IPS-15b (cell line): ENCODE measurements at regions not wholly inside any gene's neighbourhood (a gene's known extent, or its start where the extent isn't known, plus 50 kb on each side); places are given as distances from the start of the nearest gene placed in this dataset.

Experiments used
- H3K27me3 ChIP-seq: one replicate; pipeline ENCODE4 v1.6.1; 2013; ENCODE audit warnings: low read length; ENCODE audit not compliant: control insufficient read depth, insufficient read depth
- H3K36me3 ChIP-seq: one replicate; pipeline ENCODE4 v1.6.1; 2013; ENCODE audit warnings: low read length; ENCODE audit not compliant: control insufficient read depth, insufficient read depth
- H3K4me1 ChIP-seq: one replicate; pipeline ENCODE4 v1.6.1; 2013; ENCODE audit warnings: mild to moderate bottlenecking, low read length; ENCODE audit not compliant: control insufficient read depth, insufficient read depth
- H3K4me3 ChIP-seq: one replicate; pipeline ENCODE4 v1.5.1; 2013; ENCODE audit warnings: low read depth, low read length
- H3K9ac ChIP-seq: one replicate; pipeline ENCODE4 v1.6.1; 2013; ENCODE audit warnings: low read depth, mild to moderate bottlenecking, low read length
- H3K9me3 ChIP-seq: one replicate; pipeline ENCODE4 v1.6.1; 2013; ENCODE audit warnings: mild to moderate bottlenecking, low read length; ENCODE audit not compliant: control insufficient read depth, insufficient read depth

GRCh38 chr18:51513517-51513916 is 316.0 kb upstream of the MEX3C start:
- no peaks in the 10 kb centered on the region for H3K4me1 ChIP-seq
- no peak overlapping the region for H3K4me3 ChIP-seq
- no peaks in the 10 kb centered on the region for H3K27me3 ChIP-seq

GRCh38 chr18:51514128-51514527 is 316.6 kb upstream of the MEX3C start:
- Histone ChIP-seq H3K27me3 (no peaks in the 10 kb centered on the region), H3K9me3 (no peaks in the 10 kb centered on the region), H3K9ac (no peak overlapping the region), H3K36me3 (no peaks in the 10 kb centered on the region), H3K4me1 (no peaks in the 10 kb centered on the region), H3K4me3 (no peak overlapping the region)

More at GRCh38 chr18:51513517-51513916, 316.0 kb upstream of the MEX3C start:
- Histone ChIP-seq H3K36me3 (no peaks in the 10 kb centered on the region), H3K9ac (no peak overlapping the region), H3K9me3 (no peaks in the 10 kb centered on the region)

- Histone ChIP-seq H3K4me1 (no peaks in the 10 kb centered on the region), H3K9me3 (no peaks in the 10 kb centered on the region), H3K36me3 (no peaks in the 10 kb centered on the region), H3K27me3 (no peaks in the 10 kb centered on the region), H3K4me3 (no peak overlapping the region), H3K9ac (no peak overlapping the region)
These were observed 319.1 kb upstream of the MEX3C start for GRCh38 chr18:51516478-51517038.

GRCh38 chr18:51519571-51519970 is 322.1 kb upstream of the MEX3C start:
- Histone ChIP-seq H3K9me3 (no peaks in the 10 kb centered on the region), H3K9ac (no peak overlapping the region), H3K36me3 (no peaks in the 10 kb centered on the region), H3K4me3 (no peak overlapping the region), H3K4me1 (peaks cover 12% of the 10 kb centered on the region), H3K27me3 (no peaks in the 10 kb centered on the region)

GRCh38 chr18:51520676-51521180 is 323.2 kb upstream of the MEX3C start:
- no peaks in the 10 kb centered on the region for H3K9me3 ChIP-seq
- peaks cover 12% of the 10 kb centered on the region for H3K4me1 ChIP-seq
- H3K9ac ChIP-seq, result no peak overlapping the region
- H3K4me3 ChIP-seq, result no peak overlapping the region
- no peaks in the 10 kb centered on the region for H3K36me3 ChIP-seq
- H3K27me3 ChIP-seq, result no peaks in the 10 kb centered on the region

- Histone ChIP-seq H3K4me3 (no peak overlapping the region), H3K9ac (no peak overlapping the region), H3K4me1 (peaks cover 12% of the 10 kb centered on the region), H3K9me3 (no peaks in the 10 kb centered on the region), H3K36me3 (no peaks in the 10 kb centered on the region), H3K27me3 (no peaks in the 10 kb centered on the region)
These were observed 324.9 kb upstream of the MEX3C start for GRCh38 chr18:51522338-51522737.

DNA sequence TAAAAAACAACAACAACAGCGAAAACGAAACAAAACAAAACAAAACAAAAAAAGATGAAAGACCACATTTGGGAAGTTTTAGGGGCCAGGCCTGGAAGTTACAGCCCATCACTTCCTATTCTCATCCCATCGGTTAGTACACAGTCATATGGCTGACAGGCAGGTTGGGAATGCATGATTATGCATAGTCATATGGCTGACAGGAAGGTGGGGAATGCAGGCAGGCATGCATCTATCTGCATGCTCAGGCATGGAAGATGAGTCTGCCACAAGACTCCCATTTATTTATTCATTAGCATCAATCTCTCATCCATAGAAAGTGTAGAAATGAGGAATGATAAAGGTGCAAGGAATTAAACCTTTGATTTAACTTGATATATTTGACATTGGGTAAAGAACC is 325.3 kb upstream of the MEX3C start:
- no peak overlapping the region for H3K9ac ChIP-seq
- H3K9me3 ChIP-seq, result no peaks in the 10 kb centered on the region

GRCh38 chr18:51523671-51524070 is 326.2 kb upstream of the MEX3C start:
- H3K27me3 ChIP-seq, result no peaks in the 10 kb centered on the region
- no peak overlapping the region for H3K4me3 ChIP-seq
- no peaks in the 10 kb centered on the region for H3K36me3 ChIP-seq
- no peak overlapping the region for H3K9ac ChIP-seq
- H3K4me1 ChIP-seq, result peaks cover 12% of the 10 kb centered on the region
- no peaks in the 10 kb centered on the region for H3K9me3 ChIP-seq

More for the DNA sequence above, 325.3 kb upstream of the MEX3C start:
- Histone ChIP-seq H3K4me3 (no peak overlapping the region), H3K27me3 (no peaks in the 10 kb centered on the region), H3K36me3 (no peaks in the 10 kb centered on the region), H3K4me1 (peaks cover 12% of the 10 kb centered on the region)

DNA sequence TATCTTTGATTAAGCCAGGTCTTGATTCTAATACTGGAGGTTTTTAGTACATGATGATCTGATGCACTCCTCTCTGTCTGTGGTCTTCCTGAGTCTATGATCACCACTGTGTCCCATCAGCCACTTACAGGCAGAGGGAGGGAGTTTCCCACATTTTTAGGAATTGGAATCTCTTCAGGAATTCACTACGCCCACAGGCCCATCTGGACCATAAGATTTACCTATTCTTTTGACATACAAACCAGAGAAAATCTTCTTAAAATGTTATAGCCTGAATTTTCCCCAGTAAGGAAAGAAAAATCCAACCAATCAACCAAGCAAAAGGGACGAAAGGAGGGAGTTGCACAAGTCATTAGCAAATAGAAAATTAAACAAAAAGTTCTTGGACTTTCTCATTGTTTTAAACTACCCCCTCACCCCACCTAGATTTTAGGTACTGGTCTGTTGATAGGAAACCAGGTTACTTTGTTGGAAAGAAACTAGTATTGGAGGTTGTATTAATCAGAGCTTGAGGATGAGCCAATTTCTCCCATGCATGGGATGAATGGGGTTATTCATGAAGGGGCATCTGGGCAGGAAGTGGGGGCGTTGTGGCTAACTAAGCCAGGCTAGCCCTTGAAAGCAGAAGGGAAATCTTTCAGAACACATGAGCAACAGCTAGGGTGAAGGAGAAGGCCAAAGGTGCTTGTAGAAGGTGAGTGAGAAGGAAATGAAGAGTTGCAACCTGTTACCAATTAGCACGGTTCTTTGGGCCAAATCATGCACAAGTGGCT is 328.2 kb upstream of the MEX3C start:
- Histone ChIP-seq H3K4me1 (peaks cover 12% of the 10 kb centered on the region), H3K9ac (no peak overlapping the region), H3K4me3 (no peak overlapping the region), H3K36me3 (no peaks in the 10 kb centered on the region), H3K9me3 (no peaks in the 10 kb centered on the region), H3K27me3 (no peaks in the 10 kb centered on the region)

GRCh38 chr18:51527826-51528225 is 330.3 kb upstream of the MEX3C start:
- Histone ChIP-seq H3K36me3 (no peaks in the 10 kb centered on the region), H3K4me3 (no peak overlapping the region), H3K4me1 (peaks cover 5% of the 10 kb centered on the region), H3K27me3 (no peaks in the 10 kb centered on the region), H3K9ac (no peak overlapping the region), H3K9me3 (no peaks in the 10 kb centered on the region)

DNA sequence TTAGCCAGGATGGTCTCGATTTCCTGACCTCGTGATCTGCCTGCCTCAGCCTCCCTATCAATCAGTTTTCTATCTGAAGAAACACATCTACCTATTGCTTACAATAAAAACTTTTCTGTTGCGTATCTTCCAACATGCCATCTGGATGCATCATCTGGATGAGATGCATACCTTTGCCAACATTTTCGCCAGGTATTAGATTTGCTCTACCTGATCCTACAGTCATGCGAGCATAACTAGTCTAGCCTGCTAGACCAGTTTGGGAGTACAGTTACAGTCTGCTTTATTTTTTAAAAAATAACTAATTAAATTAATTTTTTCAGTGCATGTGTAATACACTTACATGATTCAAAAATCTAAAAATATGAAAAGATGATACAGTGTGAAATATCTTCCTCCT is 334.0 kb upstream of the MEX3C start:
- H3K36me3 ChIP-seq, result no peaks in the 10 kb centered on the region
- no peaks in the 10 kb centered on the region for H3K4me1 ChIP-seq
- H3K27me3 ChIP-seq, result no peaks in the 10 kb centered on the region
- H3K4me3 ChIP-seq, result no peak overlapping the region
- H3K9me3 ChIP-seq, result no peaks in the 10 kb centered on the region
- H3K9ac ChIP-seq, result no peak overlapping the region

DNA sequence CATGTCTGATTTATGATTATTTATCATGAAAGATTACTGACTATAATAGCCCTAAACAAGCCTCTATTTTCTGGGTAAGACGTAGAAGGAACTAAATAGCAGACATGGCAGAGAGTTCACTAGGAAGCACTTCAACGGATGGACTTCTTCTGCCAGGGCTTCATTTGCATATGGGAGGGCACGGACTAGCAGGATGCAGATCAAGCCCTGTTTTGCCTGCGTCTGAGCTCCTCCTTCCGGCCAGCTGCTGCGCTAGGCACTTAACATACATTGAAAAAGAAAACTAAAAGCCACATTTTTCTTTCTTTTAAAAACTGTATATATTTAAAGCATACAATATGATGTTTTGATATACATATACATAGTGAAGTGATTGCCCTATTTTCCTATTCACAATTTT is 340.0 kb upstream of the MEX3C start:
- no peaks in the 10 kb centered on the region for H3K27me3 ChIP-seq
- no peaks in the 10 kb centered on the region for H3K9me3 ChIP-seq
- H3K9ac ChIP-seq, result no peak overlapping the region
- H3K36me3 ChIP-seq, result no peaks in the 10 kb centered on the region
- no peaks in the 10 kb centered on the region for H3K4me1 ChIP-seq
- no peak overlapping the region for H3K4me3 ChIP-seq
